Left lobe of liver (tissue), 2 donors: ENCODE measurements at regions not wholly inside any gene's neighbourhood (a gene's known extent, or its start where the extent isn't known, plus 50 kb on each side); places are given as distances from the start of the nearest gene placed in this dataset.
A peak's percentile ranks its signal among the peaks of the same experiment; 100 is the strongest.

Experiments used
- ATAC-seq: fragments of 200-7000 bp; cut with Tn5 transposase; one replicate; pipeline ENCODE4 v1.9.1; 2020; ENCODE audit warnings: mild to moderate bottlenecking, moderate library complexity
- DNase-seq: peaks from one replicate; pipeline ENCODE4 v3.0.0-alpha.2; 2020; ENCODE audit warnings: low spot score
- donor health status: DM: no; HTN: no; CAD: no; lungs with moderate emphysema.
- donor health status: DM: no; HTN: yes; CAD: no.

DNA sequence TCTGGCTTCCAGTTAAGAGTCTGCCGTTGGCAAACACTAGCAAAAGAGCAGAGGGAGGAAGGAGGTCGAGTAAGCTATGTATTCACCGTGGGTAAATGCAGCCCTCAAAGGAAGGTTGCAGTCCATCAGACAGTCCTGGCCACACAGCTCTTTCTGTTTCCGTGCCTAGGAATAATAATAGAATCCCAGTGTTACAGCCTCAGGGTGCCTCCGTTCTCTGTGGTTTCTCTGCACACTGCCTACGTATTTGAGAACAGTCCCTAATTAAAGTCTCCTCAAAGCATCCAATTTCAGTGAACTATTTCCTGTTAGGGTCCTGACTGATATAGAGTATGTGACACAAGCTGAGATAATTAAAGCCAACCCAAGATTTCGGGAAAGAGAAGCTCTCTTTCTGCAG is 176.7 kb downstream of the GPAM start:
- no peak for ATAC-seq

DNA sequence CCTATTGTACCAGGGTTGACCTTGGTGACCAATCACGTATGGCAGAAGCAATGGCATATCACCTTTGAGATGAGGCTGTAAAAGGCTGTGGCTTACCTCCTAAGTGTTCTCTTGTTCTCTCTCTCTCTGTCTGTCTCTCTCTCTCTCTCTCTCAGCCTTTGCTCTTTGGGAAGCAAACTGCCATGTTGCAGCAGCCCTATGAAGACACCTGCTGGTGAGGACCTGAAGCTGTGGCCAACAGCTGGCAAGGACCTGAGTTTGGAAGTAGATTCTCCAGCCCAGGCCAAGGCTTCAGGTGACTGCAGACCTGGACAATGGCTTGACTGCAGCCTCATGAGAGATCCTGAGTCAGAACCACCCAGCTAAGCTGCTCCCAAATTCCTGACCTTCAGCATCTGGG is 161.4 kb downstream of the GPAM start:
- ATAC-seq: peak; percentile 48

More for the DNA sequence above, 176.7 kb downstream of the GPAM start:
- DNase-seq: no peak

DNA sequence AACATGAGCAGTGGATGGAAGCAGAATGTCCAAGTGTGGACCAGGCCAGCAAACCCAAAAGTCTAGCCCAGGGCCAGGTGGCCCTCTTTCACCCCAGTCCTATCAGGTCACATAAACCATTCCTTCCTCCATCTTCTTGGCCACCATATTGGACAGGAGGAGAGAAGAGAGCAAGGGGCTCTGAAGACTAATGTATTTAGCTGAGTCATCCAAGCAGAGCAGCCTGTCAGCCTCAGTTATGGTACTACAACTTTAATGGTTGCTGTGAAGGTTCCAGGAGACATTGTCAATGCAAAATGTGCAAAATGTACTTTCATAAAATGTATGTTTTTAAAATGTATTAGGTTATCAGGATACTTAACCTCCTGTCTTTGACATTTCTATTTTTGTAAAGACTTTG is 159.5 kb downstream of the GPAM start:
- ATAC-seq (no peak), DNase-seq (no peak)

More for the DNA sequence above, 161.4 kb downstream of the GPAM start:
- DNase-seq: no peak

DNA sequence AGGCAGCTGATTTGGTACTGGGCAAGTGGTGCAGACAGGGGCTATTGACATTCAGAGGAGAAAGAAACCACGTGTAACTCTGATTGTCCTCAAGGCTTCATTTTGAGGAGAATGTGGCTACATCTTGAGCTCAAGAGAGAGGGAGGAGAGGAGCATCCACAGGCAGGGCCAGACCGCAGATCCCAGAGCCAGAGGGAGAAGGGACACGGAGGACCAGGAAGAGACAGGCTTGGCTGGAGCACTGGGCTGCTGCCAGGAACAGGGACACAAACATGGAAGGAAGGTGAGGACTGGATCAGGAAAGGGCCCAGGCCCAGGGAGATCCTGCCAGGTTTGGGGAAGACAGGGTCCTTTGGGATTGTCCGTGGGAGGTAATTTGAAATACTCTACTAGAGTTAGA is 158.3 kb downstream of the GPAM start:
- no peak for ATAC-seq
- DNase-seq: no peak

- ATAC-seq (peak; percentile 62), DNase-seq (no peak)
These were observed 157.1 kb downstream of the GPAM start for GRCh38 chr10:112026438-112026837.

- DNase-seq (no peak), ATAC-seq (no peak)
These were observed 155.8 kb downstream of the GPAM start for GRCh38 chr10:112027731-112028280.

DNA sequence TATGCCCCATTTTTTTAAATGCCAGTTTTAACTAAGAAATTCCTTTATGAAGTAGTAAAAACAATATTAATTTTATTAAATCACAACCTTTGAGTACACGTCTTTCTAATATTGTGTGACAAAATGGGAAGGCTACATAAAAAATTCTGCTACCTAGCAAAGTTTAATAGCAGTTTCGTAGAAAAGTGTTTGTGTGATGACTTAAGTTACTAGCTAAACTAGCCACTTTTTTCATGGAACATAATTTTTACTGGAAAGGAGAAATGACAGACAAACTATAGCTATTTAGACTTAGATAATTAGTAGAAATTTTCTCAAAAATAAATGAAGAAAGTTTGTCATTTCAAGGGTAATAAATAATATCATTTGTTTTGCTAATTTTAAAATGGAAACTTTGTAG is 153.1 kb downstream of the GPAM start:
- DNase-seq (no peak), ATAC-seq (no peak)

DNA sequence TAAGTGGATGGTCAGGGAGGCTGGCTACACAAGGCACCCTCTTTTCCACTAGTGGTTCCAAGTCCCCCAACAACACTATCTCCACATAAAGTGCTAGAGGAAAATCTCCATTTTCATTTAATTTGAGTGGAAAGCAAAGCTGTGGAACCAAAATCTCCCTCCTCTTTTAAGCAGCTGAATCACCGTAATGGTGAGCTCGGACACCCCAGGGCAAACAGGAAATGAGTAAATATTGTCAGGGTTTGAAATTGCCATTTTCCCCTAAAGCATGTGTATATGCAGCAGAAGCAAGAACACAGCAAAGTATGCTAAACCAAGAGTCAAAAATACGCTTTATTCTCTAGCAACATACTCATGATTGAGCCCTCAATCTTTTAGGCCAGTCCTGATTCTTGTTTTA is 143.7 kb downstream of the GPAM start:
- no peak for ATAC-seq
- no peak for DNase-seq

DNA sequence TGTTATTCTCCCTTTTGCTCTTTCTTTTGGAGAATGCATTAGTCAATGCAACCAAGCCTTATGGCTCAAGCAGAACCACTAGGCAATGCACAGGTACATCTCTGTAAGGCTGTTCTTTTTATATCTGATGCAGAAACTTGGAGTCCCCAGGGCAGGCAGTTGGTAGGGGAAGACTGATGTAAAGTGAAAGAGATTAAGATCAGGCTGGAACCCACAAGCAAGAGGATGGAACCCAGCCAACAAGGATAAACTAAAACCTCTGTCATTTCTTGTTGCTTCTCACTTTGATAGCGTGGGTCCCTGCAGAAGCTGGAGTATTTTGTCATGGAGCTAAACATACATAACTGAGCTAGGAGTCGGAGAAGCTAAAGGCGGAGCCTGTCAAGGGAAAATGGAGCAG is 142.9 kb downstream of the GPAM start:
- ATAC-seq: no peak

GRCh38 chr10:112045938-112046337 is 137.6 kb downstream of the GPAM start:
- DNase-seq: no peak
- ATAC-seq: no peak

More for the DNA sequence above, 142.9 kb downstream of the GPAM start:
- no peak for DNase-seq

GRCh38 chr10:112047674-112048073 is 135.9 kb downstream of the GPAM start:
- ATAC-seq: no peak

GRCh38 chr10:112052166-112052565 is 131.4 kb downstream of the GPAM start:
- no peak for ATAC-seq

More at GRCh38 chr10:112047674-112048073, 135.9 kb downstream of the GPAM start:
- no peak for DNase-seq

GRCh38 chr10:112053895-112054294 is 129.7 kb downstream of the GPAM start:
- ATAC-seq (no peak), DNase-seq (no peak)

More at GRCh38 chr10:112052166-112052565, 131.4 kb downstream of the GPAM start:
- no peak for DNase-seq

- no peak for DNase-seq
- no peak for ATAC-seq
These were observed 129.0 kb downstream of the GPAM start for GRCh38 chr10:112054516-112054915.

DNA sequence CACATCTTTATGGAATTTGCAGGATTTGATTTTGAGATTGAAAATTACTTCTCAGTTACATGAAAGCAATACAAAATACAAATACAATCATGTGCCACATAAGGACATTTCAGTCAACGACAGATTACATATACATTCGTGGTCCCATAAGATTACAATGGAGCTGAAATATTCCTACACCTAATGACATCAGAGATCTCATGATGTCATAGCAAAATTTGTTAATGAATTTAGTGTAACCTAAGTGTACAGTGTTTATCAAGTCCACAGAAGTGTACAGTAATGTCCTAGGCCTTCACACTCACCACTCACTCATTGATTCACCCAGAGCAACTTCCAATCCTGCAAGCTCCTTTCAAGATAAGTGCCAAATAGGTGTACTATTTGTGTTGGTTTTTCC is 126.5 kb downstream of the GPAM start:
- no peak for DNase-seq
- ATAC-seq: no peak

DNA sequence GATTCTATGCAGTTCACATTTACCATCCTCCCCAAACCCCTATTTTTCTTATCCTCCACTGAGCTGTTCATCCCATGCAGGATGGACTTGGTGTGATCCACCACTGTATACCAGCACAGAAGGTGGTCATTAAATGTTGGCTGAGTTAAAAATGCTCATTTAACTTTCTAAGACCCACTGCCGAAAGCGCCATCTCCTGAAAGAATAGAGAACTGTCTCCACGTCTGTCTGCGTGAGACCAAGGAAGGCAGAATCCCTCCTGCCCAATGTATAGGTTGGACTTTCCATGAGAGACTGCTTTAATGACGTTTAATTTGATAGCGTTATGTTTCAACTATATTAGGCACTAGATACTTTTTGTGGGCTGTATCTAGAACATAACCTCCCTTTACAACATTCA is 124.3 kb downstream of the GPAM start:
- ATAC-seq: no peak
- DNase-seq: no peak

DNA sequence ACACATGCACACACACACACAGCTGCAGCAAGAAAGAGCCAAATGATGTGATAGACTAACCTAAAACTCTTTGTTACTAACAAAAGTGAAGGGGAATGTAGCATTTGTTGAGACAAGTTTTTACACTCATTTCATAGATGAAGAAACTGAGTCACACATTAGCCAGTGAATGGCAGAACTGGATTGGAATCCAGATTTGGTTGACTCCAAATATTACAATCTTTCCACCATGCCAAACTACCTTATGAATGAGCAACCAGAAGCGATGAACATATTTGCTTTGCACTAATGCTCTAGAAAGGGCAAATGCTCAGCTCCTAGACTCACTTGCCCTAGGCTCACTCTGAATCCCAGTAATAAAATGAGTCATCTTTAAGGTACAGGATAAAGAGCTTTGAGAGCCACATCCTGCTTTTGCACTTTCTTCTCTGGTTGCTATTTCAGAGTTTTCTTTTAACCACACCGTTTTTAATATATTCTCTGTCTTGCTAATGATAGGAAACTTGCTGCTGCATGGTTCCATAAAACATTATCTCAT is 111.9 kb downstream of the GPAM start:
- DNase-seq (no peak), ATAC-seq (no peak)

GRCh38 chr10:112078003-112078402 is 105.6 kb downstream of the GPAM start:
- DNase-seq (no peak), ATAC-seq (no peak)

GRCh38 chr10:112080231-112080630 is 103.3 kb downstream of the GPAM start:
- DNase-seq: no peak
- ATAC-seq: no peak

GRCh38 chr10:112082120-112082519 is 101.4 kb downstream of the GPAM start:
- ATAC-seq: peak; percentile 49
- DNase-seq: peak; percentile 50

DNA sequence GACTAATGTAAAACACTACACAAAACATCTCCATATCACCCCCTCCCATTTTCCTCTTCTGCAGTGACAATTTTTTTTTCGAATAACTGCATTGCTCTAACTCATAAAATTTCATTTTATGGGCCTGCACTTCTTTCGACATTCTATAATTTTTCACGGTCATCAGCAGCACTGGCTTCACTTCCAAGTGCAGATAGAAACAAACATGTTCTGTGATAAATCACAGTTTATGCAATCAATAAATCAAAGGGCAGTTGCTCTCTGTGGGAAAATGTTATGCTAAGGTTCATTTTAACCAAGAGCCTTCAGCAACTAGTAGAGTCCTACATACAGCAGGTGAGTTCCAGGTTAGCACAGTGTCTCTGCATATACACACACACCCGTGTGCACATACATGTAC is 100.1 kb downstream of the GPAM start:
- ATAC-seq: peak; percentile 45
- no peak for DNase-seq

DNA sequence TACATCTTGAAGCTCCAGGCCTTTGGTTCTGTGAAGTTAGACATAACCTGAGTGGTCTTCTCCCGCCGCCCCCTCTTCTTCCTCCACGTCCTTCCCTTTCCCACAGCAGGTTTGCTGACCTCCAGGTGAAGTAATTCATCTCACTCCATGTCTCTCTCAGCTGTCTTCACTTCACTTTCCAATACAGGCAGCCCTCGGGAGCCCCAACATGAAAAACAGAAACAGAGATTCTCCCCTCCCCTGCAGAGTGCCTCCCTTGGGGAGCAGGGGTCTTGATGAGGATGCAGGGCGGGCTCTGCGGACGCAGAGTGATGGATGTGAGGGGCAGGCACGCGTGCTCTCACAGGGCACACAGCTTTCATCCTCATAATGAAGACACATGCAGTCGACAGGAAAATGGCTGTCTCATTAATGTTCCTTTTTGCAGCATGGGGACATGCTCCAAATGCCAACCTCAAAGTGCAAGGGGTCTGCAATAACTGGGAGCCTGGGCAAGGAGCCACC is 95.6 kb downstream of the GPAM start:
- DNase-seq (no peak), ATAC-seq (no peak)

GRCh38 chr10:112091703-112092102 is 91.9 kb downstream of the GPAM start:
- no peak for DNase-seq
- no peak for ATAC-seq
